ENCODE measurements at regions not wholly inside any gene's neighbourhood (a gene's known extent, or its start where the extent isn't known, plus 50 kb on each side); places are given as distances from the start of the nearest gene placed in this dataset.

- TF ChIP-seq, protein P1, sequence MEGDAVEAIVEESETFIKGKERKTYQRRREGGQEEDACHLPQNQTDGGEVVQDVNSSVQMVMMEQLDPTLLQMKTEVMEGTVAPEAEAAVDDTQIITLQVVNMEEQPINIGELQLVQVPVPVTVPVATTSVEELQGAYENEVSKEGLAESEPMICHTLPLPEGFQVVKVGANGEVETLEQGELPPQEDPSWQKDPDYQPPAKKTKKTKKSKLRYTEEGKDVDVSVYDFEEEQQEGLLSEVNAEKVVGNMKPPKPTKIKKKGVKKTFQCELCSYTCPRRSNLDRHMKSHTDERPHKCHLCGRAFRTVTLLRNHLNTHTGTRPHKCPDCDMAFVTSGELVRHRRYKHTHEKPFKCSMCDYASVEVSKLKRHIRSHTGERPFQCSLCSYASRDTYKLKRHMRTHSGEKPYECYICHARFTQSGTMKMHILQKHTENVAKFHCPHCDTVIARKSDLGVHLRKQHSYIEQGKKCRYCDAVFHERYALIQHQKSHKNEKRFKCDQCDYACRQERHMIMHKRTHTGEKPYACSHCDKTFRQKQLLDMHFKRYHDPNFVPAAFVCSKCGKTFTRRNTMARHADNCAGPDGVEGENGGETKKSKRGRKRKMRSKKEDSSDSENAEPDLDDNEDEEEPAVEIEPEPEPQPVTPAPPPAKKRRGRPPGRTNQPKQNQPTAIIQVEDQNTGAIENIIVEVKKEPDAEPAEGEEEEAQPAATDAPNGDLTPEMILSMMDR (IDR thresholded peaks at IDR 0.05; ENCODE audit: unreplicated experiment): peak; percentile 71
- intact Hi-C loops (cut with micrococcal nuclease): loop anchor here (1.0 to 5.0 kb wide), 4 partner anchors 43 to 736 kb away; no protein-coding TSS in a partner anchor
- Mint-ChIP-seq H3K4me1 (ENCODE audit: insufficient read depth, unreplicated experiment) (peaks cover 22% of the 10 kb centered on the region), H3K27me3 (ENCODE audit: insufficient read depth, unreplicated experiment) (peaks cover 4% of the 10 kb centered on the region), H3K9me3 (ENCODE audit: unreplicated experiment) (no peaks in the 10 kb centered on the region), H3K4me3 (ENCODE audit: unreplicated experiment) (no peak overlapping the region), H3K36me3 (ENCODE audit: insufficient read depth, unreplicated experiment) (no peaks in the 10 kb centered on the region), H3K27ac (ENCODE audit: low read depth, unreplicated experiment) (no peak overlapping the region)
- POLR2A ChIA-PET: interaction anchor here (1.0 to 2.9 kb wide), 6 partner anchors 13 to 239 kb away, joined by 3 to 16 read pairs (median 5); partner anchors contain the start of gene CCND2
- CTCF ChIA-PET: interaction anchor here (0.6 to 9.7 kb wide), 37 partner anchors 11 to 1225 kb away, joined by 3 to 403 read pairs (median 5); partner anchors contain the start of gene CCND2
- peak; percentile 69 for DNase-seq (ENCODE audit: unreplicated experiment)
- no TSS peak for BruUV-seq (replicated peaks)
Measured at GRCh38 chr12:4037747-4038312, 164.6 kb upstream of the PARP11 start.

DNA sequence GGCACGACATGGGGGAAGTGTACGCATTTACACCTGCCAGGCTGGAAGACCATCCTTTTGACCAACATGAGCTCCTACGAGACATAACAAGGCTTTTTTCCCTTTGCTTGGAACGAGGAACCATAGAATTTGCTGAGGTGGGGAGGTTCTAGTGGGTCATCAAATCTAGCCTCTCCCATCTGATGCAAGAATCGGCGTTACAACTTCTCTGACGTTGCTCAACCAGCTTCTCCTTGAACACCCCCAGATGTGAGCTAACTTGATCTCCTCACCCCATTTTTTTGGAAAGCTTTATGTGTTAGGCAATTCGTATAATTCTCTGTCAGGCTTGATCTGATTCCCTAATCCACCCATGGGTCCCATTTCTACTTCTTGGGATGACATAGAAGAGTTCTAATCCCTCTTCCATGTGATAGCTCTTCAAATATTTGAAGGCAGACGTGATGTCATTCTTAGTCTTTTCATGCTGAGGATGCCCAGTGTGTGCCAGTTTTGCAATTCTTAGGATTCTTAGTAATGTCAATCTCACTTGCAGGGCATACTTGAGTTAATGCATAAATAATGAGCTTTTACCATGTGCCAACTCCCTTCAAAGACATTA, 163.6 kb upstream of the PARP11 start:
- peak; percentile 44 for DNase-seq (ENCODE audit: unreplicated experiment)
- intact Hi-C loops (cut with micrococcal nuclease): loop anchor here (1.0 to 5.0 kb wide), 4 partner anchors 41 to 734 kb away; no protein-coding TSS in a partner anchor
- Mint-ChIP-seq H3K27me3 (ENCODE audit: insufficient read depth, unreplicated experiment) (no peaks in the 10 kb centered on the region), H3K4me1 (ENCODE audit: insufficient read depth, unreplicated experiment) (peaks cover 27% of the 10 kb centered on the region), H3K36me3 (ENCODE audit: insufficient read depth, unreplicated experiment) (no peaks in the 10 kb centered on the region), H3K9me3 (ENCODE audit: unreplicated experiment) (no peaks in the 10 kb centered on the region), H3K4me3 (ENCODE audit: unreplicated experiment) (no peak overlapping the region), H3K27ac (ENCODE audit: low read depth, unreplicated experiment) (no peak overlapping the region)
- ChIA-PET CTCF (interaction anchor here (0.7 to 9.7 kb wide), 22 partner anchors 8 to 737 kb away, joined by 3 to 403 read pairs (median 4); partner anchors contain the start of gene CCND2), POLR2A (interaction anchor here (0.6 to 2.9 kb wide), 6 partner anchors 12 to 239 kb away, joined by 3 to 16 read pairs (median 4); no protein-coding TSS in a partner anchor)
- TF ChIP-seq, protein P1 (IDR thresholded peaks at IDR 0.05; ENCODE audit: unreplicated experiment): no peak
- BruUV-seq (replicated peaks): no TSS peak

DNA sequence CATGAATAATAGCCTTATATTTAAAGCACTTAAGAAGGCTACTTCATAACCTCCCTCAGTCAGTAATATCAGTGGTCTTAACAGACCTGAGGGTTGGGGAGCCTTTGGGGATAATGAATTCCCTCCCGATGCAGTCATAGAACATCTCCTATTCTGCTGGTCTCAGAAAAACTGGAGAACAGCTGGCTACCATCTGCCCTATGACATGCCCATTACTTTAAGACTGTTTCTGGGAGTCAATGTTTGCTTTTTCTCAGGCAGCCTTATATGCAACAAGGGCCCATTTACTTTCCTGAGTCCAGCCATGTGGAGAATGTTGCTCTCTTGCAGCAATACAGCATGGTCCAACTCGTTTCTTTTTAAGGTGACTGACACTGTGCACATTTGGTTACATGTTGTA, 161.7 kb upstream of the PARP11 start:
- Mint-ChIP-seq H3K27me3 (ENCODE audit: insufficient read depth, unreplicated experiment) (no peaks in the 10 kb centered on the region), H3K9me3 (ENCODE audit: unreplicated experiment) (no peaks in the 10 kb centered on the region), H3K4me1 (ENCODE audit: insufficient read depth, unreplicated experiment) (peaks cover 30% of the 10 kb centered on the region), H3K36me3 (ENCODE audit: insufficient read depth, unreplicated experiment) (no peaks in the 10 kb centered on the region), H3K27ac (ENCODE audit: low read depth, unreplicated experiment) (no peak overlapping the region), H3K4me3 (ENCODE audit: unreplicated experiment) (no peak overlapping the region)
- POLR2A ChIA-PET: interaction anchor here (1.3 to 2.2 kb wide), 2 partner anchors 28 to 152 kb away, joined by 5 to 16 read pairs; no protein-coding TSS in a partner anchor
- TF ChIP-seq, protein P1 (IDR thresholded peaks at IDR 0.05; ENCODE audit: unreplicated experiment): no peak
- intact Hi-C loops (cut with micrococcal nuclease): loop anchor here (5.0 kb wide), 2 partner anchors 163 to 733 kb away; partner anchors contain the start of gene PARP11
- BruUV-seq (replicated peaks): no TSS peak
- DNase-seq (ENCODE audit: unreplicated experiment): no peak
- CTCF ChIA-PET: interaction anchor here (0.5 to 9.7 kb wide), 6 partner anchors 23 to 731 kb away, joined by 3 to 403 read pairs (median 6); no protein-coding TSS in a partner anchor

Measured in MCF 10A (cell line).